Spleen (tissue), 11 donors: ENCODE measurements at regions not wholly inside any gene's neighbourhood (a gene's known extent, or its start where the extent isn't known, plus 50 kb on each side); places are given as distances from the start of the nearest gene placed in this dataset.

Experiments
- DNase-seq: peaks from one replicate; pipeline ENCODE4 v3.0.0-alpha.2; 2020
- H3K27ac ChIP-seq, 8 donors: fragments of 200-600 bp; sonication (generic) in 7 of 8; 1 replicate in 4 of 8; 2 replicates in 4 of 8; pipeline versions ENCODE4 v1.5.0 to v1.8.0; 2016 to 2021; ENCODE audit warnings: inconsistent platforms in 4 of 8, mild to moderate bottlenecking in 4 of 8, moderate library complexity in 1 of 8
- H3K27me3 ChIP-seq, 7 donors: fragments of 200-600 bp; sonication (generic) in 6 of 7; replicated peaks in 1 of 7; 1 replicate in 4 of 7; 2 replicates in 3 of 7; pipeline versions ENCODE4 v1.5.0 to v1.8.0; 2016 to 2021; ENCODE audit warnings: inconsistent platforms in 3 of 7, mild to moderate bottlenecking in 1 of 7
- H3K36me3 ChIP-seq, 6 donors: fragments of 200-600 bp; sonication (generic) in 5 of 6; 1 replicate in 4 of 6; 2 replicates in 2 of 6; pipeline versions ENCODE4 v1.5.0 to v1.8.0; 2016 to 2021; ENCODE audit warnings: inconsistent platforms in 2 of 6
- H3K4me1 ChIP-seq, 6 donors: fragments of 200-600 bp; sonication (generic) in 5 of 6; 1 replicate in 3 of 6; 2 replicates in 3 of 6; pipeline versions ENCODE4 v1.5.0 to v1.8.0; 2016 to 2021; ENCODE audit warnings: inconsistent platforms in 3 of 6
- H3K4me3 ChIP-seq, 8 donors: fragments of 200-600 bp; sonication (generic) in 7 of 8; 1 replicate in 4 of 8; 2 replicates in 4 of 8; pipeline versions ENCODE4 v1.5.0 to v1.8.0; 2016 to 2021; ENCODE audit warnings: inconsistent platforms in 4 of 8, mild to moderate bottlenecking in 4 of 8, moderate library complexity in 2 of 8
- H3K9me3 ChIP-seq, 8 donors: fragments of 200-600 bp; sonication (generic) in 7 of 8; 1 replicate in 4 of 8; 2 replicates in 4 of 8; pipeline versions ENCODE4 v1.5.0 to v1.8.0; 2016 to 2021; ENCODE audit warnings: inconsistent platforms in 4 of 8
- POLR2A ChIP-seq, 3 donors: fragments of 450-650 bp; IDR thresholded peaks; one replicate each; pipeline ENCODE4 v1.5.1; 2017; ENCODE audit warnings: antibody characterized with exemption in 3 of 3, mild to moderate bottlenecking in 1 of 3
- POLR2AphosphoS5 ChIP-seq, 3 donors: sonication (generic); formaldehyde crosslinking; IDR thresholded peaks; one replicate each; pipeline ENCODE4 v1.5.1; 2017; ENCODE audit warnings: antibody characterized with exemption in 3 of 3
- WGBS, 5 donors: extraction: QIAGEN DNeasy Blood & Tissue Kit in 3 of 5; methylation state at CpG; one replicate each; pipeline versions ENCODE4 v1.1.5 to v1.1.7; 2013 to 2018; 5-methylcytosine and 5-hydroxymethylcytosine counted together
- intact Hi-C: fragments of 100-400 bp; cut with DNase I; formaldehyde crosslinking; loops from one replicate; pipeline ENCODE4 v1.15.0; 2023; ENCODE audit warnings: low total_unique reads
- TF ChIP-seq, protein P1 (sequence below), 11 experiments: fragments of 200-600 bp in 7 of 11; fragments of 450-650 bp in 4 of 11; sonication (generic) in 4 of 11; IDR thresholded peaks in 8 of 11; conservative IDR thresholded peaks in 3 of 11; 1 replicate in 7 of 11; 2 replicates in 4 of 11; pipeline versions ENCODE4 v1.4.0 to v1.8.0; 2016 to 2021; ENCODE audit warnings: antibody characterized with exemption in 11 of 11, inconsistent platforms in 4 of 11, mild to moderate bottlenecking in 1 of 11
- donor health status: healthy with polysubstance abuse.
- donor health status: DM: no; HTN: no; CAD: no; lungs with moderate emphysema.
- donor health status: DM: no; HTN: no; CAD: no.
- donor health status: Bipolar disorder and iron deficiency.
- donor health status: healthy.
- donor health status: DM: no; HTN: no; CAD: no.
- donor health status: DM: yes; HTN: yes; CAD: no.

DNA sequence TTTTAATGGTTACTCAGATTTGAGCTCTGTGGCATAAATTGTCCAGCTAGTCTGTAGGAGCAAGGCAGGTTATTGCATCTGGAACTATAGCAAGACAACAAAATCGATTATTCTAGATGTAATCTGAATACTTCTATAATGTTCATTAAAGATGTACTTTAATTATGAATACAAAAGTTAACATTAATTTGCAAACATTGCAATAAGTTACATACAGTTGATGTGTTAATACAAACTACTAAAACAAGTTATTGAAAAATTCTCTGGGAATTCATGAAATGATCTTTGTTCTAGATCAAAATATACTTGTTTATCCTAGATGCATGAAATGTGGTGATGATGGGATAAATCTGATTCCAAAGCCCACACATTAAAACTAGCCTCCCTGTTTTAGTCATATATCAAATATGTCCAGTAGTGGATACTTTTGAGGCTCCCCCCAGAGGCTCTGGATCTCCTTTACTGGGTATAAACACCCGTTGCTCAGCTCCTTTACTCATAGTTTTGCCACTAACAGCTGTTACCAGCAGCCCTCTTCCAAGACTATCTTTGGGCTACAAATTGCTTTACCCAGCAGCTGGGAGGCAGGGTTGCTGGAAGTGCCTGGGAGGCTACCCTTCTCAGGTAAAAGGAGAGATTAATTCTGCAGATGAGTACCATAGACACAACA lies 78.1 kb downstream of the ARL4A start:
- intact Hi-C loops, result no loop called here
- H3K4me1 ChIP-seq, result no peaks in the 10 kb centered on the region
- no peak overlapping the region for H3K4me3 ChIP-seq
- H3K36me3 ChIP-seq, result no peaks in the 10 kb centered on the region
- peaks cover 0 to 1% (median 0%) of the 10 kb centered on the region in 8 donors for H3K9me3 ChIP-seq
- TF ChIP-seq POLR2AphosphoS5 (IDR thresholded peaks at IDR 0.05), result no peak
- TF ChIP-seq, protein P1, sequence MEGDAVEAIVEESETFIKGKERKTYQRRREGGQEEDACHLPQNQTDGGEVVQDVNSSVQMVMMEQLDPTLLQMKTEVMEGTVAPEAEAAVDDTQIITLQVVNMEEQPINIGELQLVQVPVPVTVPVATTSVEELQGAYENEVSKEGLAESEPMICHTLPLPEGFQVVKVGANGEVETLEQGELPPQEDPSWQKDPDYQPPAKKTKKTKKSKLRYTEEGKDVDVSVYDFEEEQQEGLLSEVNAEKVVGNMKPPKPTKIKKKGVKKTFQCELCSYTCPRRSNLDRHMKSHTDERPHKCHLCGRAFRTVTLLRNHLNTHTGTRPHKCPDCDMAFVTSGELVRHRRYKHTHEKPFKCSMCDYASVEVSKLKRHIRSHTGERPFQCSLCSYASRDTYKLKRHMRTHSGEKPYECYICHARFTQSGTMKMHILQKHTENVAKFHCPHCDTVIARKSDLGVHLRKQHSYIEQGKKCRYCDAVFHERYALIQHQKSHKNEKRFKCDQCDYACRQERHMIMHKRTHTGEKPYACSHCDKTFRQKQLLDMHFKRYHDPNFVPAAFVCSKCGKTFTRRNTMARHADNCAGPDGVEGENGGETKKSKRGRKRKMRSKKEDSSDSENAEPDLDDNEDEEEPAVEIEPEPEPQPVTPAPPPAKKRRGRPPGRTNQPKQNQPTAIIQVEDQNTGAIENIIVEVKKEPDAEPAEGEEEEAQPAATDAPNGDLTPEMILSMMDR (IDR thresholded peaks at IDR 0.05 in 8 of 11, conservative IDR thresholded peaks at IDR 0.05 in 3 of 11), result no peak
- TF ChIP-seq POLR2A (IDR thresholded peaks at IDR 0.05), result no peak
- DNase-seq, result no peak
- 60 to 85% (median 72%) methylated on average over 2 of the region's 2 CpGs for WGBS, 5 donors
- no peaks in the 10 kb centered on the region for H3K27me3 ChIP-seq
- H3K27ac ChIP-seq, result no peak overlapping the region

DNA sequence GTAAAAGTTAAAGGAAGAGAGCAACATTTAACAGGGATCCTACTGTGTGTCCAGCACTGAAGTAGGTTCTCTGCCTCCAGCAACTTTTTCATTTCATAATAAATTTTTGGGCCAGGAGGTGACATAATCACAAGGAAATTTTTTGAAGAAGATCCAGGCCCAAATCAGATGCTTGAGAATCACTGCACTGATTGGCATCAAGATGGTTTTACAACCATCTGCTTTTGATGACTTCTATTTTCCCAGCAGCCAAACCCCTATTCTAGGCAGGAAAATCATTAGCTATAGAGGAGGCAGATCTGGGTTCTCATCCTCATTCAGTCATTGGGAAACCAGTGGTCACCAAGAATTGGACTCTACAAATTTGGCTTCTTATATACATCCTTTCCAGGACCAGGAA lies 79.0 kb downstream of the ARL4A start:
- DNase-seq, result no peak
- Histone ChIP-seq H3K4me3 (no peak overlapping the region), H3K27me3 (no peaks in the 10 kb centered on the region), H3K9me3 (no peaks in the 10 kb centered on the region), H3K27ac (no peak overlapping the region), H3K36me3 (no peaks in the 10 kb centered on the region), H3K4me1 (no peaks in the 10 kb centered on the region)
- intact Hi-C loops, result no loop called here
- TF ChIP-seq, protein P1 (IDR thresholded peaks at IDR 0.05 in 8 of 11, conservative IDR thresholded peaks at IDR 0.05 in 3 of 11), result no peak
- TF ChIP-seq POLR2AphosphoS5 (IDR thresholded peaks at IDR 0.05) (no peak), POLR2A (IDR thresholded peaks at IDR 0.05) (no peak)

DNA sequence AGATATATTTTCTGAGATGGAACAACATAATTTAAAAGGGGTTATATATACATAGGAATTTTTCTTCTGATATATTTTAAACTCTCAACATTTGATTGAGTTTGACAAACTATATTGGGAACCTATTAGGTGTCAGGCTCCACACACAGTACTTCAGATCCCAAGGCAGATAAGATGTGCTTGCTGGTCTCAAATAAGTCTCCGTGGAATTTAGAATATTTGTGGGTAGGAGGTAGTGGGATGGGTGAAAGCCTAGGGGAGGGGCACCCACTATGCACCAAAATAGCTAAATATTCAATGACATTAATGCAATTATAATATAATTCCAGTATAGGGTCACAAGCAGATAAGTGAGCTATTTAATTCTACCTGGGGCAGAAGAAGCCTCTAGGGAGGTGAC lies 81.5 kb downstream of the ARL4A start:
- DNase-seq, result no peak
- WGBS, 5 donors, result 48 to 72% (median 53%) methylated on average over 1 of the region's 1 CpG
- intact Hi-C loops, result no loop called here
- no peaks in the 10 kb centered on the region for H3K4me1 ChIP-seq
- no peak overlapping the region for H3K4me3 ChIP-seq
- no peaks in the 10 kb centered on the region for H3K27me3 ChIP-seq
- H3K27ac ChIP-seq, result no peak overlapping the region
- H3K9me3 ChIP-seq, result peaks cover 0 to 4% (median 0%) of the 10 kb centered on the region in 8 donors
- H3K36me3 ChIP-seq, result no peaks in the 10 kb centered on the region
- no peak for TF ChIP-seq POLR2A (IDR thresholded peaks at IDR 0.05)

DNA sequence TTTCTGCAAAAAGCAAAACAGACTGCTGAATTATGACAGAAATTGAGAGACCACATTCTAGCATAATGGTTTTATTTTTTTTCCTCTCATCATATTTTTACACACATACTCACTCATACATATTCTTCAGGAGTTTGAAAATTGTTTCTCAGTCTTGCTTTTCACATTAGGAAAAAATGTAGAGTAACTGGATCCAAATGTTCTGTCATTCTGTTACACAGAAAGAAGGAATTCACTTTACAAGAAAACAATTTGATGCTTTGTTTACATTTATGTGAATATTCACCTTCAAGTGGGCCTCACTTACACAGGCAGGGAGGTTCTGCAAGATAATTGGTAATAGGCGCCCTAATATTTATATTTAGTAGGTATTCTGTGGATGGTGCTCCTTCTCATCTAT lies 82.0 kb downstream of the ARL4A start:
- no peaks in the 10 kb centered on the region for H3K4me1 ChIP-seq
- WGBS, 5 donors, result 79 to 95% (median 88%) methylated on average over 1 of the region's 1 CpG
- intact Hi-C loops, result no loop called here
- TF ChIP-seq POLR2A (IDR thresholded peaks at IDR 0.05), result no peak
- TF ChIP-seq, protein P1 (IDR thresholded peaks at IDR 0.05 in 8 of 11, conservative IDR thresholded peaks at IDR 0.05 in 3 of 11), result no peak
- no peak for TF ChIP-seq POLR2AphosphoS5 (IDR thresholded peaks at IDR 0.05)
- H3K27me3 ChIP-seq, result no peaks in the 10 kb centered on the region
- no peak for DNase-seq
- no peak overlapping the region for H3K27ac ChIP-seq
- H3K9me3 ChIP-seq, result peaks cover 0 to 4% (median 0%) of the 10 kb centered on the region in 8 donors
- H3K36me3 ChIP-seq, result no peaks in the 10 kb centered on the region
- no peak overlapping the region for H3K4me3 ChIP-seq
